GM23338 (cell line): ENCODE measurements at regions not wholly inside any gene's neighbourhood (a gene's known extent, or its start where the extent isn't known, plus 50 kb on each side); places are given as distances from the start of the nearest gene placed in this dataset.

ENCODE experiments used
- CREB1 ChIP-seq: fragments of 250-450 bp; sonication (Bioruptor Pico); IDR thresholded peaks from 2 replicates; pipeline ENCODE4 v1.5.0; 2020; ENCODE audit warnings: low read depth, mild to moderate bottlenecking, moderate library complexity
- CTCF ChIP-seq, 2 experiments: fragments of 200-600 bp in 1 of 2; sonication (generic) in 1 of 2; conservative IDR thresholded peaks; 2 replicates each; pipeline versions ENCODE4 v1.5.1 to v1.6.1; 2016 to 2017; ENCODE audit warnings: antibody characterized with exemption in 2 of 2, low read depth in 2 of 2, mild to moderate bottlenecking in 2 of 2, moderate library complexity in 1 of 2
- EZH2 ChIP-seq: fragments of 200-600 bp; sonication (generic); IDR thresholded peaks from one replicate; pipeline ENCODE4 v1.8.0; 2017; ENCODE audit warnings: antibody characterized with exemption, mild to moderate bottlenecking, low read depth; ENCODE audit not compliant: unreplicated experiment
- EZH2phosphoT487 ChIP-seq: fragments of 200-600 bp; sonication (generic); IDR thresholded peaks from one replicate; pipeline ENCODE4 v1.8.1; 2018; ENCODE audit warnings: antibody characterized with exemption; ENCODE audit not compliant: unreplicated experiment
- JUNB ChIP-seq: IDR thresholded peaks from one replicate; pipeline ENCODE4 v1.6.1; 2016; ENCODE audit warnings: antibody characterized with exemption; ENCODE audit not compliant: unreplicated experiment
- POLR2AphosphoS5 ChIP-seq: IDR thresholded peaks from 2 replicates; pipeline ENCODE4 v1.6.1; 2016; ENCODE audit warnings: antibody characterized with exemption, low read depth
- TF ChIP-seq, protein P1 (sequence below): IDR thresholded peaks from one replicate; pipeline ENCODE4 v1.6.1; 2018; ENCODE audit warnings: antibody characterized with exemption; ENCODE audit not compliant: unreplicated experiment

- no peak for TF ChIP-seq CTCF (conservative IDR thresholded peaks at IDR 0.05; ENCODE audit: low read depth in 2 of 2)
- TF ChIP-seq EZH2phosphoT487 = no peak
- no peak for TF ChIP-seq POLR2AphosphoS5
- TF ChIP-seq, protein P1, sequence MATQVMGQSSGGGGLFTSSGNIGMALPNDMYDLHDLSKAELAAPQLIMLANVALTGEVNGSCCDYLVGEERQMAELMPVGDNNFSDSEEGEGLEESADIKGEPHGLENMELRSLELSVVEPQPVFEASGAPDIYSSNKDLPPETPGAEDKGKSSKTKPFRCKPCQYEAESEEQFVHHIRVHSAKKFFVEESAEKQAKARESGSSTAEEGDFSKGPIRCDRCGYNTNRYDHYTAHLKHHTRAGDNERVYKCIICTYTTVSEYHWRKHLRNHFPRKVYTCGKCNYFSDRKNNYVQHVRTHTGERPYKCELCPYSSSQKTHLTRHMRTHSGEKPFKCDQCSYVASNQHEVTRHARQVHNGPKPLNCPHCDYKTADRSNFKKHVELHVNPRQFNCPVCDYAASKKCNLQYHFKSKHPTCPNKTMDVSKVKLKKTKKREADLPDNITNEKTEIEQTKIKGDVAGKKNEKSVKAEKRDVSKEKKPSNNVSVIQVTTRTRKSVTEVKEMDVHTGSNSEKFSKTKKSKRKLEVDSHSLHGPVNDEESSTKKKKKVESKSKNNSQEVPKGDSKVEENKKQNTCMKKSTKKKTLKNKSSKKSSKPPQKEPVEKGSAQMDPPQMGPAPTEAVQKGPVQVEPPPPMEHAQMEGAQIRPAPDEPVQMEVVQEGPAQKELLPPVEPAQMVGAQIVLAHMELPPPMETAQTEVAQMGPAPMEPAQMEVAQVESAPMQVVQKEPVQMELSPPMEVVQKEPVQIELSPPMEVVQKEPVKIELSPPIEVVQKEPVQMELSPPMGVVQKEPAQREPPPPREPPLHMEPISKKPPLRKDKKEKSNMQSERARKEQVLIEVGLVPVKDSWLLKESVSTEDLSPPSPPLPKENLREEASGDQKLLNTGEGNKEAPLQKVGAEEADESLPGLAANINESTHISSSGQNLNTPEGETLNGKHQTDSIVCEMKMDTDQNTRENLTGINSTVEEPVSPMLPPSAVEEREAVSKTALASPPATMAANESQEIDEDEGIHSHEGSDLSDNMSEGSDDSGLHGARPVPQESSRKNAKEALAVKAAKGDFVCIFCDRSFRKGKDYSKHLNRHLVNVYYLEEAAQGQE = no peak
- no peak for TF ChIP-seq EZH2
- no peak for TF ChIP-seq CREB1 (CRISPR knock-in tag)
- TF ChIP-seq JUNB = no peak
These were observed 114.9 kb upstream of the ID2 start for GRCh38 chr2:8566774-8567468.
